HG03280 (cell line): ENCODE measurements at regions not wholly inside any gene's neighbourhood (a gene's known extent, or its start where the extent isn't known, plus 50 kb on each side); places are given as distances from the start of the nearest gene placed in this dataset.

Experiments
- ATAC-seq: cut with Tn5 transposase; IDR thresholded peaks from one replicate; pipeline ENCODE4 v1.9.1; 2021; ENCODE audit warnings: mild to moderate bottlenecking, moderate library complexity; ENCODE audit not compliant: unreplicated experiment

- ATAC-seq: no peak
These were observed 155.6 kb downstream of the CD83 start for GRCh38 chr6:14273191-14273590.

DNA sequence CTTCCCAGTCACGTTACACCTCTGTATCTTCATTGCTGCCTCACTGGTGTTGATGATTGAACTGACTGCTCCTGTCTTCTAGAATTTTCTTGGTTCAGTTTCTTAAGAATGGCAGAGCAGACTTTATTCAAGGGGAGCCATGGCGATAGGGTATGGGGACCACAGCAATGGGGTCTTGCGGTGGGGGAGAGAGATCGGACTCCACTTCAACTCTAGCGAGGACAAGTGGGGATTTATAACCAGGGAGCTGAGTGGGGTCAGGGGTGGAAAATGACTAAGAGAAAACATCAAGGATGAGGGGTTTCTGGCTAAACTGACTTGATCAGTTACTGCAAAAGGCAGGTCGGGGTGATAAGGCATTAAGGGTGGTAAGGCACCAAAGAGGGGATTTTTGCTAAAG is 156.4 kb downstream of the CD83 start:
- ATAC-seq: no peak

DNA sequence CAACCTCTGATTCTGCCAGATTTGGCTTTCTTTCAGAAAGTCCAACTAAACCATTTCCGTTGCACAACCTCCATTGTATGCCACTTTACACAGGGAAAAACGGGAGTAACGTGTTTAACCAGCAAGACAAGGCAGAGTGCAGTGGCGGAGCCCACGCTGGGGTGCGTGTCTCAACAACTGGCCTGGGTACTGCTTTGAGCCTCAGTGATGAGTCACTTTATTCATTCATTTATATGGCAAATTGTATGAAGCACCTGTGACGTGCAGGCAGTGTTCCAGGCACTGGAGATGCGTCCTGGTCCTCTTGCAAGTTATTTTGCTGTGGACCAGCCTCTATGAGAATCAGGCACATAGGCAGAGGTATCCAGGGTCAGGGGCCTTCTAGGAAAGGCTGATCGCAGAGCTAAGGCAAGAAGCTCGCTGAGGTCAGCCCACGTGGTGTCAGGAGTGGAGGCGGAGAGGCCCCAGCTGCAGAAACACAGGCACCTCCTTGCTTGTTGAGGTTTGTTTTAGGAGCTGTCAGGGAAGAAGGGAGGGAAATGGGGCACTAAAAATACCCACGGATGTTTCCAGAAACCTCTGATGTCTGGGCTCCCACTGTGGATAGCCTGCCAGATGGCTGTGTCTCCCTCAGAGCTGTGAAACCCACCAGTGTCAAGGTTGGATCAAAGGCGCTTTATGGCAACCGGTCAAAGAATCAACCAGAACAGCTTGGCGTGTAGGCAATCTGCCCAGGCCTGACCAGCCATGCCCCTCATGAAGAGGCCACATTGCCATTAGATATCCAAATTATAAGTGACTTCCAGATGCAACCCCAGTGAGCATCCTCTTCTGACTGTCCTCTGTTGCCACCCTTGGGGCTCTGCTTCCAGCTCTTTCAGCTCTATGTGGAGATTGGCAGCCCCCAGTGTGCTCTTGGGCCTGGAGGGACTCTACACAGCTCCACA is 157.2 kb downstream of the CD83 start:
- no peak for ATAC-seq

DNA sequence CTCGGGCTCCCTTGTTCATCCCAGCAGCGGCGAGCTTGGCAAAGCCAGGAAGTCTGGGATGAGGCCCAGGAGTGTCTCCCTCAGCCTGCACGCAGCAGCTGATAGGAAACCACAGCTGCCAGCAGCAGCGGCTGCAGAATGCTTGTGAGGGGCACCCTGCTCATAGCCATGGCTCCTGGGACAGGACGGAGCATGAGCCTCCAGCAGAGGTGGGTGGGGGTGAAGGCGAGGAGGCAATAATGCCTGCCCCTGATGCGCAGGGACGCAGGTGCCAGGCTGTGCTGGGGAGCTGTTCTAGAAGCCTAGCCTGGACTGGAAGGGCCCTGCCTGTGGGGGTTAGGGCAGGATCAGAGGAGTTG is 157.9 kb downstream of the CD83 start:
- ATAC-seq: no peak

GRCh38 chr6:14276071-14276470 is 158.5 kb downstream of the CD83 start:
- ATAC-seq: no peak

- peak; percentile 74 for ATAC-seq
These were observed 159.3 kb downstream of the CD83 start for GRCh38 chr6:14276667-14277404.

GRCh38 chr6:14277405-14277930 is 159.9 kb downstream of the CD83 start:
- ATAC-seq: no peak

GRCh38 chr6:14278006-14278405 is 160.4 kb downstream of the CD83 start:
- ATAC-seq: no peak

GRCh38 chr6:14278446-14278845 is 160.9 kb downstream of the CD83 start:
- ATAC-seq: no peak

DNA sequence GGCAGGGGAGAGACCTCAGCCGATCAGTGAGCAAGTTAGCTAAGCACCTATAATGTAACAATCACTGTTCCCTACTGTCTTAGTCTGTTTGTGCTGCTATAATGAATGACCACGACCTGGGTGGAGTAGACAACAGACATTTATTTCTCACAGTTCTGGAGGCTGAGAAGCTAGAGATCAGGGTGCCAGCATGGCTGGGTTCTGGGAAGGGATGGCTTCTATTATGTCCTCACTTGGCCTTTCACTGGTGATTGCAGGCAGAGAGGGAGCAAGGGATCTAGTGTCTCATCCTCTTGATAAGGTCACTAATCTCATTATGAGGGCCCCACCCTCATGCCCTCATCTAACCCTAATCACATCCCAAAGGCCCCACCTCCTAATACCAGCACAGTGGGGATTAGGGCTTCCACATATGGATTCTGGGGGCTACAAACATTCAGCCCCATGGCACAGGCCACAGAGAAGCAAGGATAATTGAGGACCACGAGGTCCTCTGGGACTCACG is 162.5 kb downstream of the CD83 start:
- ATAC-seq: no peak

- no peak for ATAC-seq
These were observed 163.3 kb downstream of the CD83 start for GRCh38 chr6:14280766-14281293.

DNA sequence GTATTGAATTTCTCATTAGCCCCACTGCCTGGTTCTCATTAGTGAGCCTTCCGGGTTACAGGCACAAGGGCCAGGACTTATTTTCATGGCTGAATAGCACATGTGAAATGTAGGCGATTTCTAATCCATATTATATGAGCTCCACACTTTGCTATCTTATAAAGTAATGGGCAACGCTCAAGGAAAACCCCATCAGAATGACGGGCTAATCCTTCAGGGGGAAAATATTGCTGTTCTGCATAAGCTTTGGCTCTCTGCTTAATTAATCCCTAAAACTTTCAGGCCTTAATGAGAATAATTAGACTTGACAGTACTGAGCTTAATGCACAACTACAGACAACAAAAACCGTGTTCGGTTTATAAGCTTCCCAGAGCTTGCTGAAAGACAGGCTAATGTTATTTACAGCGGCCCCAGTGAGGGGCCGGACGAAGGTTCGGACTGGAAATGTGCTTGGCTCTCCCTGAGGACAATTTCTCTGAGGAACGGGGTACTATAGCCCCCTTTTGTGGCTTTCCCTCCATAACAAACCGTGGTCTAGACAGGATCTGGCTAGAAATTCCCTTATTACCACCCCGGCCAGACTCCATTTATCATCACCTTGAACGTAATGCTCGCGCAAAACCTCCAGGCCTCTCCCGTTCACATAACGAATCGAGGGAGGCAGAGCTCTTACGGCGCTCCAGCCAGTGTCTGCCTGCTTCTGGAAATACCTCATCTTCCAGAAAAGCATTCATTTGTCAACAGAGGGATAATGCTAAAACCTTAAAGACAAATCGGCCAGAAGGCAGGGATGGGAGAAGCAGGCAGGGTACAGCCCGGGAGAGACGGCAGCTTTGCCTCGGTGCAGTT is 164.5 kb downstream of the CD83 start:
- ATAC-seq: no peak

GRCh38 chr6:14282854-14283505 is 165.4 kb downstream of the CD83 start:
- ATAC-seq: no peak

DNA sequence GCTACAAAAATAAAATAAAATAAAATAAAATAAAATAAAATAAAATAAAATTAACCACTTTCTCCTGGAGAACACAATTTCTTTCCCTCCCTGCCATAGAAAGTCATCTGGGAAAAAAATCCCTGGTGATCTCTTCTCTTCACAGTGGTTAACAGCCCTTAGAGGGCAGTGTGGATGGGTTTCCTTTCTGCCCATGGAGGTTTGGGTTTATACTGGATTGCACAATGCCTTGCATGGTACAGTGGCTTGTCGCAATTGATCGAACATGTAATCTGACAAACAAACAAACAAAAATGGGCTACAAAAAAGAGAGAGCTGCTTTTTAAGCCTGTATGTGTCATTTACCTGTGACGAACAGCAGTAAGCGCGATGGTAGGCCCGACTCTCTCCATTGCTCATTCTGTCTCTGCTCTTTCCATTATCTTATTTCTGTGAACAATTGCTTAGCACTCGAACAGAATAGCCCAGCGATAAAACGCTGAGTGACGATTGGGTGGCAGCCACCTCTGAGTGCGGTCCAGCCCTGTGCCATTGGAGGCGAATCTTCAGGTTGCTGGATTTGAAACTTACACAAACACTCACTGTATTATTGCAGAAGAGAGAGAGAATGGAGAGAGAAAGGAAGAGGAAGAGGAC is 166.1 kb downstream of the CD83 start:
- ATAC-seq: no peak

DNA sequence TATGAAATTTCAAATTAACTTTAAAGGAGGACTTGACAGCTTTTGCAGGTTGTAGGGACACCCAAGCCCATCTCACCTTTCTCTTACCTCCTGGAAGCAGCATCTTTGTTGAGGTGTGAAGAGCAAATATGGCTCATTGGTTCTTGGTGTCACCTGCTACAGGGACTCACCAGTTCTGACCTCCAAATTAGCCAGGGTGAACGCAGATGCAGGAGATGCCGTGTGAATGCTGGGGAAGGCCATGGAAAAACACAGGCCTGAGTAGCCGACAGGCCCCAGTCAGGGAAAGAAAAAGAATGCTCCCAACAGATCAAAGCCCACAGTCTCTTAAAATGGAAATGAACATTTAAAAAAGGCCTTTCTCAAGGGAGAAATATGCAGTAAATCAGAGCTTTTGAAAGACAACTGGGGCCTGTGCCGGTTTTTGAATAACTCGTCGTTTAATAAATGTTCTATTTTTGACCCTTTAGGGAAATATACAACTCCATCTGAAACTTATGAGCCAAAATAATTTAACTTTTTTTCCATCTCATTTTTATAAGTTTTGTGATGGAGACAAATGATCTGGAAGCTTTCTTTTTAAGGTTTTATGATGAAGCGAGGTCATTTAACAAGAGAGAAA is 167.5 kb downstream of the CD83 start:
- ATAC-seq: no peak

DNA sequence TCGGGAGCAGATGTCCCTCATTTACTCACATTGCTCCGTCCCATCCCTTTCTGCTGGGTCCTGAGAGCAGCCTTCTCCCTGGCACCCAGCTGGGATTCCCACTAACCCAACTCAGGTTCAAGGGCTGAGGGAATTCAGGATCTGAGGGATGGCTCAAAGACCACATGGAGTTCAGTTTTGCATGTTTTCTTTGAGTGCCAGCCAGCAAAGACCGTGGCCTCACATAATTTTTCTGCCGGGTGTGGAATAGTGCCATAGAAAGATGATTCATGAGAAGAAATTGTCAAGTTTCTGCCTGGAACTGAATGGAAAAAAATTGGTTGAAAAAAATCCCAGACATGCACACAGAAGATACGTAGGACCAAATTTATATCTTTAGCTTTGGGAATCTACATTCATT is 168.6 kb downstream of the CD83 start:
- ATAC-seq: no peak

DNA sequence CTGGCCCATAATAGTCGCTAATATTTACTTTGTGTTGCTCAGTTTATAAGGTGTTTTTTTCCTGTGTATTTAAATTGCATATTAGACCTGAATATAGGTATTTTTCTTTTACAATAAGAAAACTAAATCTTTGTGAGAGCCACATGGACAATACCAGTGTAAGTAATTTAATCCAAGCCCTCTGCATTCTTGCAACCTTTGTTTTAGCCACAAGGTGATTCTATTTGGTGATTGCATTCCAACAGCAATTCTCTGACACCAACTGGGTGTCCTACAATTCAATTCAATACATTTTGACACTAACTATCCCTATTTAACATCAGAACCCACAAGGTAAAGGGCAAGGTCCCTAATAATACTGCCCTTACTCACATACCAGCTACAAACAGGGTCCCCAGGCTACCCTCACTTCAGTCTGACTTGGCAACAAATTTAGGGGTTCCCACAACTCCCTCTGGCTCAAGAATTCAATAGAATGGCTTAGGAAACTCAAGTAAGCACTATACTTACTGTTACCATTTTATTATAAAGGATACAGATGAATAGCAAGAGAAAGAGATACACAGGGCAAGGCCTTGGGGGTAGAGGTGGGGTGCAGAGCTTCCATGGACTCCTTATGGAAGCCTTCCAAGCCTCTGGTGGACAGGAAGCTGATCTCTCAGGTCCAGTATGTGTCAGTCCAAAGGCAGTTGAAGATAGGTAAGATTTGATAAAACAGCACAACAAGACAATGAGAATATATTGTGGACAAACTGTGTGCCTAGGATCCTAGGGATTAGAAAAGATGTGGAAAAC is 169.3 kb downstream of the CD83 start:
- no peak for ATAC-seq

DNA sequence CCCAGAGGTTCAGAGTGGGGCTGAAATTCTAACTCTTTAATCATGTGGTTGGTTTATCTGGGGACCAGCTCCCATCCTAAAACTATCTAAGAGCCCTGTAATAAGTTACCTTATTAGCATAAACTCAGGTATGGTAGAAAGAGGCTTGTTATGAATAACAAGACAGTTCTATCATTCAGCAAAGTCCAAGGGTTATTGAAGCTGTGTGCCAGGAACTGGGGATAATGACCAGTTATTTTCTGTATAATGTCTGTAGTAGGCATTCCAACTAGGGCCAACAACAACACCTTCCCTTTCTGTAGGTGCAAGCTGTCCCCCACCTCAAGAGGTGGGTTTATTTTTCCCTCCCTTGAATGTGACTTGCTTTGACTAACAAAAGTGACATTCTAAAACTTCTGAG is 170.1 kb downstream of the CD83 start:
- no peak for ATAC-seq
